GM23338 (cell line): ENCODE measurements at regions not wholly inside any gene's neighbourhood (a gene's known extent, or its start where the extent isn't known, plus 50 kb on each side); places are given as distances from the start of the nearest gene placed in this dataset.

Source experiments
- CREB1 ChIP-seq: fragments of 250-450 bp; sonication (Bioruptor Pico); IDR thresholded peaks from 2 replicates; pipeline ENCODE4 v1.5.0; 2020; ENCODE audit warnings: low read depth, mild to moderate bottlenecking, moderate library complexity
- EZH2 ChIP-seq: fragments of 200-600 bp; sonication (generic); IDR thresholded peaks from one replicate; pipeline ENCODE4 v1.8.0; 2017; ENCODE audit warnings: antibody characterized with exemption, mild to moderate bottlenecking, low read depth; ENCODE audit not compliant: unreplicated experiment
- EZH2phosphoT487 ChIP-seq: fragments of 200-600 bp; sonication (generic); IDR thresholded peaks from one replicate; pipeline ENCODE4 v1.8.1; 2018; ENCODE audit warnings: antibody characterized with exemption; ENCODE audit not compliant: unreplicated experiment
- POLR2AphosphoS5 ChIP-seq: IDR thresholded peaks from 2 replicates; pipeline ENCODE4 v1.6.1; 2016; ENCODE audit warnings: antibody characterized with exemption, low read depth
- STAT1 ChIP-seq: IDR thresholded peaks from one replicate; pipeline ENCODE4 v1.6.1; 2016; ENCODE audit warnings: antibody characterized with exemption; ENCODE audit not compliant: unreplicated experiment
- ZNF114 ChIP-seq: fragments of 250-450 bp; sonication (Bioruptor Pico); IDR thresholded peaks from 2 replicates; pipeline ENCODE4 v1.5.0; 2020; ENCODE audit warnings: mild to moderate bottlenecking, moderate library complexity
- ZNF331 ChIP-seq: fragments of 250-450 bp; sonication (Bioruptor Pico); IDR thresholded peaks from 2 replicates; pipeline ENCODE4 v1.5.0; 2020; ENCODE audit warnings: low read depth, mild to moderate bottlenecking, moderate library complexity
- TF ChIP-seq, protein P1 (sequence below): fragments of 250-450 bp; sonication (Bioruptor Pico); IDR thresholded peaks from 2 replicates; pipeline ENCODE4 v1.5.0; 2020; ENCODE audit warnings: mild to moderate bottlenecking, moderate library complexity
- TF ChIP-seq, protein P2 (sequence below): IDR thresholded peaks from one replicate; pipeline ENCODE4 v1.6.1; 2018; ENCODE audit warnings: antibody characterized with exemption; ENCODE audit not compliant: unreplicated experiment

DNA sequence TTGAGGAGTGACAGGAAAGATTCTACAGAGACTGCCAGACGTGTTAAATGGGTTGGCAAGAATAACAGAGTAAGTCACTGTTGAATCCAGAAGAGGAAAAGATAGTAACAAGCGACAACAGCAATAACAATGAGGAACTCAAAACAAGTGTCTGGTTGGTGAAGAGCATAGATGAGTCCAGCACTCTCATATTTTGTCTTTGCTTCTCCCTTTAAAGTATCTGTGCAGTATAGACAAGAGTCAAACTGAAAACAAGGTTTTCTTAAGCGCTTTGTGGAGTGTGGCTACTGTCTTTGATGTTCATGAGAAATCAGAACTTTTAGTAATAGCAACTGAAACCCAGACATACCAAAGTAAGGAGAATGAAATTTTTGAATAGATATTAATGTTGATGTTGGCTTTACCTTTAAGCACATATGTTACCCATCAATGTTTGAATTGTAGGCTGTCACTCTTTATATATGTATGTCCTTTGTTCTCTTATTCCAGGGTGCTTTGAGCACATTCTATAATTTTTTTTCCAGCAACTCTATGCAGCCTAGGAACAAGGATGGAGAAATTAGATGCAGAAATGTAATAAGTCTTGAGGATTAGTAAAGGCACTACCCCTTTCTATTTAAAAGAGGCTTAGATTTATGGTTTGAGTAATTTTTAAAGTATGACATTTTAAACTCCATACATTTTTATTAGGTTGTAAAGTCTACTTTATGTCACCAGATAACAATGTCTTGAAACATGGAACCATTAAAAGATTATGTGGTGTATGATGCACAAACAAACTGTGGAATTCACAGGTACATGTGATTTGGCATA lies 185.5 kb downstream of the NFKBIZ start (continued):
- TF ChIP-seq, protein P1, sequence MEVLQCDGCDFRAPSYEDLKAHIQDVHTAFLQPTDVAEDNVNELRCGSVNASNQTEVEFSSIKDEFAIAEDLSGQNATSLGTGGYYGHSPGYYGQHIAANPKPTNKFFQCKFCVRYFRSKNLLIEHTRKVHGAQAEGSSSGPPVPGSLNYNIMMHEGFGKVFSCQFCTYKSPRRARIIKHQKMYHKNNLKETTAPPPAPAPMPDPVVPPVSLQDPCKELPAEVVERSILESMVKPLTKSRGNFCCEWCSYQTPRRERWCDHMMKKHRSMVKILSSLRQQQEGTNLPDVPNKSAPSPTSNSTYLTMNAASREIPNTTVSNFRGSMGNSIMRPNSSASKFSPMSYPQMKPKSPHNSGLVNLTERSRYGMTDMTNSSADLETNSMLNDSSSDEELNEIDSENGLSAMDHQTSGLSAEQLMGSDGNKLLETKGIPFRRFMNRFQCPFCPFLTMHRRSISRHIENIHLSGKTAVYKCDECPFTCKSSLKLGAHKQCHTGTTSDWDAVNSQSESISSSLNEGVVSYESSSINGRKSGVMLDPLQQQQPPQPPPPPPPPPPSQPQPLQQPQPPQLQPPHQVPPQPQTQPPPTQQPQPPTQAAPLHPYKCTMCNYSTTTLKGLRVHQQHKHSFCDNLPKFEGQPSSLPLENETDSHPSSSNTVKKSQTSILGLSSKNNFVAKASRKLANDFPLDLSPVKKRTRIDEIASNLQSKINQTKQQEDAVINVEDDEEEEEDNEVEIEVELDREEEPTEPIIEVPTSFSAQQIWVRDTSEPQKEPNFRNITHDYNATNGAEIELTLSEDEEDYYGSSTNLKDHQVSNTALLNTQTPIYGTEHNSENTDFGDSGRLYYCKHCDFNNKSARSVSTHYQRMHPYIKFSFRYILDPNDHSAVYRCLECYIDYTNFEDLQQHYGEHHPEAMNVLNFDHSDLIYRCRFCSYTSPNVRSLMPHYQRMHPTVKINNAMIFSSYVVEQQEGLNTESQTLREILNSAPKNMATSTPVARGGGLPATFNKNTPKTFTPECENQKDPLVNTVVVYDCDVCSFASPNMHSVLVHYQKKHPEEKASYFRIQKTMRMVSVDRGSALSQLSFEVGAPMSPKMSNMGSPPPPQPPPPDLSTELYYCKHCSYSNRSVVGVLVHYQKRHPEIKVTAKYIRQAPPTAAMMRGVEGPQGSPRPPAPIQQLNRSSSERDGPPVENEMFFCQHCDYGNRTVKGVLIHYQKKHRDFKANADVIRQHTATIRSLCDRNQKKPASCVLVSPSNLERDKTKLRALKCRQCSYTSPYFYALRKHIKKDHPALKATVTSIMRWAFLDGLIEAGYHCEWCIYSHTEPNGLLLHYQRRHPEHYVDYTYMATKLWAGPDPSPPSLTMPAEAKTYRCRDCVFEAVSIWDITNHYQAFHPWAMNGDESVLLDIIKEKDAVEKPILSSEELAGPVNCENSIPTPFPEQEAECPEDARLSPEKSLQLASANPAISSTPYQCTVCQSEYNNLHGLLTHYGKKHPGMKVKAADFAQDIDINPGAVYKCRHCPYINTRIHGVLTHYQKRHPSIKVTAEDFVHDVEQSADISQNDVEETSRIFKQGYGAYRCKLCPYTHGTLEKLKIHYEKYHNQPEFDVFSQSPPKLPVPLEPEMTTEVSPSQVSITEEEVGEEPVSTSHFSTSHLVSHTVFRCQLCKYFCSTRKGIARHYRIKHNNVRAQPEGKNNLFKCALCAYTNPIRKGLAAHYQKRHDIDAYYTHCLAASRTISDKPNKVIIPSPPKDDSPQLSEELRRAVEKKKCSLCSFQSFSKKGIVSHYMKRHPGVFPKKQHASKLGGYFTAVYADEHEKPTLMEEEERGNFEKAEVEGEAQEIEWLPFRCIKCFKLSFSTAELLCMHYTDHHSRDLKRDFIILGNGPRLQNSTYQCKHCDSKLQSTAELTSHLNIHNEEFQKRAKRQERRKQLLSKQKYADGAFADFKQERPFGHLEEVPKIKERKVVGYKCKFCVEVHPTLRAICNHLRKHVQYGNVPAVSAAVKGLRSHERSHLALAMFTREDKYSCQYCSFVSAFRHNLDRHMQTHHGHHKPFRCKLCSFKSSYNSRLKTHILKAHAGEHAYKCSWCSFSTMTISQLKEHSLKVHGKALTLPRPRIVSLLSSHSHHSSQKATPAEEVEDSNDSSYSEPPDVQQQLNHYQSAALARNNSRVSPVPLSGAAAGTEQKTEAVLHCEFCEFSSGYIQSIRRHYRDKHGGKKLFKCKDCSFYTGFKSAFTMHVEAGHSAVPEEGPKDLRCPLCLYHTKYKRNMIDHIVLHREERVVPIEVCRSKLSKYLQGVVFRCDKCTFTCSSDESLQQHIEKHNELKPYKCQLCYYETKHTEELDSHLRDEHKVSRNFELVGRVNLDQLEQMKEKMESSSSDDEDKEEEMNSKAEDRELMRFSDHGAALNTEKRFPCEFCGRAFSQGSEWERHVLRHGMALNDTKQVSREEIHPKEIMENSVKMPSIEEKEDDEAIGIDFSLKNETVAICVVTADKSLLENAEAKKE, result no peak
- TF ChIP-seq ZNF114 (no peak), EZH2 (no peak), CREB1 (CRISPR knock-in tag) (no peak), EZH2phosphoT487 (no peak), STAT1 (no peak), POLR2AphosphoS5 (no peak), ZNF331 (CRISPR knock-in tag) (no peak)
- TF ChIP-seq, protein P2, sequence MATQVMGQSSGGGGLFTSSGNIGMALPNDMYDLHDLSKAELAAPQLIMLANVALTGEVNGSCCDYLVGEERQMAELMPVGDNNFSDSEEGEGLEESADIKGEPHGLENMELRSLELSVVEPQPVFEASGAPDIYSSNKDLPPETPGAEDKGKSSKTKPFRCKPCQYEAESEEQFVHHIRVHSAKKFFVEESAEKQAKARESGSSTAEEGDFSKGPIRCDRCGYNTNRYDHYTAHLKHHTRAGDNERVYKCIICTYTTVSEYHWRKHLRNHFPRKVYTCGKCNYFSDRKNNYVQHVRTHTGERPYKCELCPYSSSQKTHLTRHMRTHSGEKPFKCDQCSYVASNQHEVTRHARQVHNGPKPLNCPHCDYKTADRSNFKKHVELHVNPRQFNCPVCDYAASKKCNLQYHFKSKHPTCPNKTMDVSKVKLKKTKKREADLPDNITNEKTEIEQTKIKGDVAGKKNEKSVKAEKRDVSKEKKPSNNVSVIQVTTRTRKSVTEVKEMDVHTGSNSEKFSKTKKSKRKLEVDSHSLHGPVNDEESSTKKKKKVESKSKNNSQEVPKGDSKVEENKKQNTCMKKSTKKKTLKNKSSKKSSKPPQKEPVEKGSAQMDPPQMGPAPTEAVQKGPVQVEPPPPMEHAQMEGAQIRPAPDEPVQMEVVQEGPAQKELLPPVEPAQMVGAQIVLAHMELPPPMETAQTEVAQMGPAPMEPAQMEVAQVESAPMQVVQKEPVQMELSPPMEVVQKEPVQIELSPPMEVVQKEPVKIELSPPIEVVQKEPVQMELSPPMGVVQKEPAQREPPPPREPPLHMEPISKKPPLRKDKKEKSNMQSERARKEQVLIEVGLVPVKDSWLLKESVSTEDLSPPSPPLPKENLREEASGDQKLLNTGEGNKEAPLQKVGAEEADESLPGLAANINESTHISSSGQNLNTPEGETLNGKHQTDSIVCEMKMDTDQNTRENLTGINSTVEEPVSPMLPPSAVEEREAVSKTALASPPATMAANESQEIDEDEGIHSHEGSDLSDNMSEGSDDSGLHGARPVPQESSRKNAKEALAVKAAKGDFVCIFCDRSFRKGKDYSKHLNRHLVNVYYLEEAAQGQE, result no peak
